Immature natural killer cell (primary cell): ENCODE measurements at regions not wholly inside any gene's neighbourhood (a gene's known extent, or its start where the extent isn't known, plus 50 kb on each side); places are given as distances from the start of the nearest gene placed in this dataset.
"Not testable (repeated sequence)": the region's sequence is repeated elsewhere in the genome, so short reads cannot be mapped to it uniquely, and the experiment has no call there.

ENCODE experiments used
- DNase-seq, 3 donors: peaks; one replicate each; pipeline ENCODE4 v3.0.0; 2022; ENCODE audit warnings: mixed read lengths in 1 of 3
- H3K27ac Mint-ChIP-seq, 6 donors: one replicate each; pipeline ENCODE4 v1.8.0; 2020; ENCODE audit warnings: mixed read lengths in 6 of 6, mild to moderate bottlenecking in 5 of 6, inconsistent platforms in 4 of 6, moderate library complexity in 3 of 6
- H3K27me3 Mint-ChIP-seq, 3 donors: one replicate each; pipeline ENCODE4 v1.8.0; 2020 to 2021; ENCODE audit warnings: low read depth in 3 of 3, mild to moderate bottlenecking in 3 of 3, mixed read lengths in 3 of 3, moderate library complexity in 3 of 3, inconsistent platforms in 1 of 3
- H3K36me3 Mint-ChIP-seq, 3 donors: one replicate each; pipeline ENCODE4 v1.8.0; 2020; ENCODE audit warnings: mixed read lengths in 3 of 3, inconsistent platforms in 2 of 3, mild to moderate bottlenecking in 2 of 3
- H3K4me1 Mint-ChIP-seq, 2 donors: one replicate each; pipeline ENCODE4 v1.8.0; 2020; ENCODE audit warnings: inconsistent platforms in 2 of 2, mild to moderate bottlenecking in 2 of 2, mixed read lengths in 2 of 2, moderate library complexity in 1 of 2
- H3K4me3 Mint-ChIP-seq, 5 donors: one replicate each; pipeline ENCODE4 v1.8.0; 2020; ENCODE audit warnings: mild to moderate bottlenecking in 5 of 5, mixed read lengths in 5 of 5, inconsistent platforms in 3 of 5, moderate library complexity in 3 of 5
- H3K9me3 Mint-ChIP-seq, 6 donors: one replicate each; pipeline ENCODE4 v1.8.0; 2020; ENCODE audit warnings: mild to moderate bottlenecking in 6 of 6, mixed read lengths in 6 of 6, inconsistent platforms in 4 of 6, moderate library complexity in 3 of 6

GRCh38 chr4:86413426-86413825, 53.6 kb upstream of the MAPK10 start:
- not testable (repeated sequence) for H3K27me3 Mint-ChIP-seq, DNase-seq, H3K36me3 Mint-ChIP-seq, H3K27ac Mint-ChIP-seq, H3K4me3 Mint-ChIP-seq, H3K4me1 Mint-ChIP-seq
- peaks cover 7 to 44% (median 10%) of the 10 kb centered on the region in 6 donors for H3K9me3 Mint-ChIP-seq

DNA sequence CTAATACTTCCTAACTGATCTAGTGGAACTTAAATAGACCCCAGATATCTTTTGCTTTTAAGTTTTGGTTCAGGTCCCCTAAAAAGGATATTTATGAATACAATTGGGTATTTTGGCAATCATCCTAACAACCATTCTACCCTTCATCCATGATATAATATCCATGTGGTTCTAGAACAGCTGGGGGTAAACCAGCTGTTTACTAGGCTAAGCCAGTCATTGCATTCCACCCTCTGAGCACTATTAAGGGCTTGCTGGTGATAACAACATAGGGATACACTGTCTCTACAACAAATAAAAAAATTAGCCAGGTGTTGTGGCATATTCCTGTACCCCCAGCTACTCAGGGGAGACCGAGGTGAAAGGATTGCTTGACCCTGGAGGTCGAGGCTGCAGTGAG, 54.8 kb upstream of the MAPK10 start:
- Mint-ChIP-seq H3K4me3 (no peak overlapping the region), H3K27me3 (peaks cover 0 to 2% (median 0%) of the 10 kb centered on the region in 3 donors), H3K4me1 (no peaks in the 10 kb centered on the region), H3K27ac (no peak overlapping the region), H3K9me3 (peaks cover 7 to 37% (median 9%) of the 10 kb centered on the region in 6 donors), H3K36me3 (no peaks in the 10 kb centered on the region)
- no peak for DNase-seq

- Mint-ChIP-seq H3K27me3 (peaks cover 0 to 2% (median 0%) of the 10 kb centered on the region in 3 donors), H3K9me3 (peaks cover 6 to 32% (median 8%) of the 10 kb centered on the region in 6 donors), H3K27ac (no peak overlapping the region), H3K4me3 (no peak overlapping the region), H3K4me1 (no peaks in the 10 kb centered on the region), H3K36me3 (no peaks in the 10 kb centered on the region)
- DNase-seq = no peak
Measured at GRCh38 chr4:86416081-86416480, 56.2 kb upstream of the MAPK10 start.

DNA sequence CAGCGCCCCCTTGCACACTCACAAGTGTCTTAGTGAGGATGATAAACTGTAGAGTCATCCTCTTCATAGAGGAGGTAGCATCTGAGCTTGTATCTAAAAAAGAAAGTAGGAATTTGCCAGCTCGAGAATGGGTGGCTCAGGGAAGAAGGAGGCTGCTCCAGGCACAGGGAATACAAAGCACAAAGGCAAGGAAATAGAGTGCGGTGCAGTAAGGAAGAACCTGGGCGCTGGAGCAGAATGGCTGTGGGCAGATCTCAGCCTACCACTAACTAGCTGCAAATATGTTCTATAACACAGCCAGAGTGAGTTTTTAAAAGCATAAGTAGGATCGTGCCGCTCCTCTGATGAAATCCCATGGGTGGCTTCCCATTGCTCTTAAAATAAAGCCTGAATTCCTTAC, 61.6 kb upstream of the MAPK10 start:
- Mint-ChIP-seq H3K9me3 (peaks cover 0 to 3% (median 0%) of the 10 kb centered on the region in 6 donors), H3K27me3 (no peaks in the 10 kb centered on the region), H3K4me3 (no peak overlapping the region), H3K36me3 (no peaks in the 10 kb centered on the region), H3K4me1 (no peaks in the 10 kb centered on the region), H3K27ac (no peak overlapping the region)
- no peak for DNase-seq

- no peak for DNase-seq
- H3K4me1 Mint-ChIP-seq = no peaks in the 10 kb centered on the region
- H3K4me3 Mint-ChIP-seq = no peak overlapping the region
- H3K36me3 Mint-ChIP-seq = no peaks in the 10 kb centered on the region
- peaks cover 0 to 10% (median 5%) of the 10 kb centered on the region in 6 donors for H3K9me3 Mint-ChIP-seq
- no peak overlapping the region for H3K27ac Mint-ChIP-seq
- no peaks in the 10 kb centered on the region for H3K27me3 Mint-ChIP-seq
Measured at GRCh38 chr4:86431543-86432116, 71.8 kb upstream of the MAPK10 start.

DNA sequence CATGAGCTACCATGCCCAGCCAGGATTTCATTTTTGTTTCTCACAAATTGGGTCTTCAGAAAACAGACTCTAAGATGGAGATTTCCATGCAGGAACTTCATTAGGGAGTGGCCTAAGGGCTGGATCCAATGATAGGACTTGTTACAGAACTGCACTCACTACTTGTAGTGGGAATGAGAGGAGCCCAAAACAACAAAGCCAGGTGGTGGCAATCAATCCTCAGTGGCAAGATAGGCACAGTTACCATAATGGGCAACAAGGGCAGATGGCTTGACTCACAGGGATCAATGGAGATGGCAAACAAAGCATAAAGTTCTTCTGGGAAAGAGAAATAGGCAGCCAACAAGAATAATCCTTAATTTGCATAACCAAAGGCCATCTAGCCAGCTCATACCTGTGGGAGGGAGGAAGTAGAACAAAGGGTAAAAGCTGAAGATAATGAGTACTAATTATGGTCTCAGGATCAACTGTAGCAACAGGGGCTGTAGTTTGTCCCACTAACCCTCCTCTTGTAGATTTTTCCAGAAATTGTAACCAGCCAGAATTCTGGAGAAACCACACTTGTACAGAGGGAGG, 72.8 kb upstream of the MAPK10 start:
- no peak for DNase-seq
- Mint-ChIP-seq H3K4me3 (no peak overlapping the region), H3K9me3 (peaks cover 0 to 10% (median 3%) of the 10 kb centered on the region in 6 donors), H3K27me3 (no peaks in the 10 kb centered on the region), H3K27ac (no peak overlapping the region), H3K36me3 (no peaks in the 10 kb centered on the region), H3K4me1 (no peaks in the 10 kb centered on the region)

GRCh38 chr4:86439293-86439692, 79.4 kb upstream of the MAPK10 start:
- H3K27me3 Mint-ChIP-seq = peaks cover 0 to 6% (median 0%) of the 10 kb centered on the region in 3 donors
- H3K27ac Mint-ChIP-seq = no peak overlapping the region
- peaks cover 0 to 4% (median 0%) of the 10 kb centered on the region in 3 donors for H3K36me3 Mint-ChIP-seq
- no peak for DNase-seq
- peaks cover 0 to 14% (median 3%) of the 10 kb centered on the region in 6 donors for H3K9me3 Mint-ChIP-seq
- no peak overlapping the region for H3K4me3 Mint-ChIP-seq
- no peaks in the 10 kb centered on the region for H3K4me1 Mint-ChIP-seq

DNA sequence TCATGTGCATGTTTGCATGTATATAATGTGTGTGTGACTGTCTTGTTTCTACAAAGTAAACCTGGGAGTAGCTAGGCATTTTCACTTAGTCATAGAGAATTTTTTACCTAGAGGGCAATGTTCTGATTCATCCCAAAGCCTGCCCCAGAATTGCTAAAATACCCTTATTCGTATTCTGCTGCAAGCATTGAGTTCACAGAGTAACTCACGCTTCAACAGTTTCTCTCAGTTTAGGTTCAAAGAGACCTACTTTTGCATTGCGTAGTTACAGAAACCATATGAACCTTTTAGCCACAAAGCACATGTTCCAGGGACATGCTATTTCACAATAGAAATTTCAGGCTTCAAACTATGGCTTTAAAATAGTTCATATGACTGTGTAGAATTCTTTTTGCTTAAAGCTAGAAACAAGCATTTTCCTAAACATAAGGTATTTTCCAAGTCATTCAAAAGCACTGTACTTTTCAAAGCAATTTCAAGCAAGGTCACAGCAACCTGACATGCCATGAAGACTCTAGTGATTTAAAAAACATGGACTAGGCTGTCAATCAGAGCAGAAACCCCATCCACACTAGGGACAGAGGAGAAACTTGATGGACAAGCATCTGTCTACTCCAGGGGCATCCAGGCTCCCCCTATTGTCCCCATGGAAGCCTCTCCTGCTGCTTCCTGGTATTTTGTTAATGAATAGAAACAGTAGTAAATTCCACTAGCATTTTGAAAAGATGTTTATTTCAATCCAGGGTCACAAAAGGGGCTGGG, 81.5 kb upstream of the MAPK10 start:
- Mint-ChIP-seq H3K27me3 (peaks cover 0 to 6% (median 0%) of the 10 kb centered on the region in 3 donors), H3K4me3 (no peak overlapping the region), H3K27ac (no peak overlapping the region), H3K36me3 (peaks cover 0 to 4% (median 0%) of the 10 kb centered on the region in 3 donors), H3K4me1 (no peaks in the 10 kb centered on the region), H3K9me3 (peaks cover 0 to 18% (median 2%) of the 10 kb centered on the region in 6 donors)
- DNase-seq = no peak

- no peak overlapping the region for H3K4me3 Mint-ChIP-seq
- H3K27ac Mint-ChIP-seq = no peak overlapping the region
- H3K27me3 Mint-ChIP-seq = peaks cover 0 to 6% (median 2%) of the 10 kb centered on the region in 3 donors
- H3K9me3 Mint-ChIP-seq = peaks cover 0 to 14% (median 2%) of the 10 kb centered on the region in 6 donors
- H3K4me1 Mint-ChIP-seq = no peaks in the 10 kb centered on the region
- peaks cover 0 to 4% (median 0%) of the 10 kb centered on the region in 3 donors for H3K36me3 Mint-ChIP-seq
- no peak for DNase-seq
Measured at GRCh38 chr4:86442881-86443280, 83.0 kb upstream of the MAPK10 start.

GRCh38 chr4:86443495-86443894, 83.6 kb upstream of the MAPK10 start:
- peaks cover 0 to 2% (median 2%) of the 10 kb centered on the region in 3 donors for H3K27me3 Mint-ChIP-seq
- peaks cover 0 to 14% (median 2%) of the 10 kb centered on the region in 6 donors for H3K9me3 Mint-ChIP-seq
- H3K4me1 Mint-ChIP-seq = no peaks in the 10 kb centered on the region
- H3K27ac Mint-ChIP-seq = no peak overlapping the region
- peaks cover 0 to 4% (median 0%) of the 10 kb centered on the region in 3 donors for H3K36me3 Mint-ChIP-seq
- H3K4me3 Mint-ChIP-seq = no peak overlapping the region
- DNase-seq = no peak

- Mint-ChIP-seq H3K36me3 (peaks cover 0 to 4% (median 0%) of the 10 kb centered on the region in 3 donors), H3K9me3 (peaks cover 0 to 14% (median 3%) of the 10 kb centered on the region in 6 donors), H3K4me1 (no peaks in the 10 kb centered on the region), H3K27me3 (peaks cover 0 to 4% (median 3%) of the 10 kb centered on the region in 3 donors), H3K27ac (no peak overlapping the region), H3K4me3 (no peak overlapping the region)
- DNase-seq = no peak
Measured at GRCh38 chr4:86446996-86447395, 87.1 kb upstream of the MAPK10 start.

GRCh38 chr4:86448871-86449270, 89.0 kb upstream of the MAPK10 start:
- H3K27ac Mint-ChIP-seq = no peak overlapping the region
- peaks cover 0 to 8% (median under 1%) of the 10 kb centered on the region in 6 donors for H3K9me3 Mint-ChIP-seq
- DNase-seq = no peak
- peaks cover 0 to under 1% (median 0%) of the 10 kb centered on the region in 3 donors for H3K36me3 Mint-ChIP-seq
- no peaks in the 10 kb centered on the region for H3K4me1 Mint-ChIP-seq
- peaks cover 0 to 4% (median 3%) of the 10 kb centered on the region in 3 donors for H3K27me3 Mint-ChIP-seq
- H3K4me3 Mint-ChIP-seq = no peak overlapping the region

- H3K36me3 Mint-ChIP-seq = peaks cover 0 to 6% (median 0%) of the 10 kb centered on the region in 3 donors
- no peak overlapping the region for H3K27ac Mint-ChIP-seq
- peaks cover 0 to 4% (median under 1%) of the 10 kb centered on the region in 6 donors for H3K9me3 Mint-ChIP-seq
- H3K4me3 Mint-ChIP-seq = no peak overlapping the region
- no peak for DNase-seq
- no peaks in the 10 kb centered on the region for H3K4me1 Mint-ChIP-seq
- H3K27me3 Mint-ChIP-seq = peaks cover 0 to 4% (median 3%) of the 10 kb centered on the region in 3 donors
Measured at GRCh38 chr4:86449746-86450588, 90.1 kb upstream of the MAPK10 start.
